A673 (cell line): ENCODE measurements at regions not wholly inside any gene's neighbourhood (a gene's known extent, or its start where the extent isn't known, plus 50 kb on each side); places are given as distances from the start of the nearest gene placed in this dataset.

ENCODE experiments used
- BruUV-seq: library from RNA; stranded (reverse); fragments of 400-500 nt; replicated peaks from 2 replicates; lab custom pipeline; 2021; lab: Mats Ljungman, UMichigan
- CTCF ChIA-PET: fragments of 300-600 bp; sonication (Branson Sonifier 250); formaldehyde crosslinking; loops from one replicate; lab custom pipeline; 2022; ENCODE audit warnings: antibody characterized with exemption; lab: Charles Lee
- POLR2A ChIA-PET: fragments of 300-600 bp; sonication (Branson Sonifier 250); formaldehyde crosslinking; loops from one replicate; lab custom pipeline; 2022; ENCODE audit warnings: antibody characterized with exemption; ENCODE audit not compliant: low non-redundant PET; lab: Charles Lee
- DNase-seq: peaks from one replicate; pipeline ENCODE4 v3.0.0-alpha.2; 2015; ENCODE audit warnings: low spot score
- H3K27ac ChIP-seq: fragments of 200-600 bp; sonication (generic); 2 replicates; pipeline ENCODE4 v1.5.1; 2016; ENCODE audit warnings: mixed run types, low read depth, mild to moderate bottlenecking, mixed read lengths, antibody characterized with exemption, low read length; ENCODE audit not compliant: poor library complexity, severe bottlenecking
- H3K27me3 ChIP-seq: fragments of 200-600 bp; sonication (generic); replicated peaks from 2 replicates; pipeline ENCODE4 v1.6.1; 2017; ENCODE audit warnings: mixed run types, low read depth, mild to moderate bottlenecking, mixed read lengths, antibody characterized with exemption, low read length; ENCODE audit not compliant: insufficient read depth, poor library complexity
- H3K36me3 ChIP-seq: fragments of 200-600 bp; sonication (generic); 2 replicates; pipeline ENCODE4 v1.6.1; 2016; ENCODE audit warnings: mixed run types, mild to moderate bottlenecking, mixed read lengths, antibody characterized with exemption, low read length; ENCODE audit not compliant: insufficient read depth, poor library complexity, severe bottlenecking
- H3K4me1 ChIP-seq: fragments of 200-600 bp; sonication (generic); 2 replicates; pipeline ENCODE4 v1.6.1; 2017; ENCODE audit warnings: mixed run types, mild to moderate bottlenecking, mixed read lengths, antibody characterized with exemption, low read length; ENCODE audit not compliant: insufficient read depth, poor library complexity, severe bottlenecking
- H3K4me3 ChIP-seq: fragments of 200-600 bp; sonication (generic); 2 replicates; pipeline ENCODE4 v1.5.1; 2016; ENCODE audit warnings: low read depth, mixed run types, mild to moderate bottlenecking, mixed read lengths, low read length; ENCODE audit not compliant: poor library complexity, severe bottlenecking
- H3K9me3 ChIP-seq: fragments of 200-600 bp; sonication (generic); 2 replicates; pipeline ENCODE4 v1.6.1; 2016; ENCODE audit warnings: mixed run types, low read depth, mild to moderate bottlenecking, mixed read lengths, antibody characterized with exemption, low read length; ENCODE audit not compliant: poor library complexity, severe bottlenecking
- EZH2 ChIP-seq: fragments of 200-600 bp; sonication (generic); IDR thresholded peaks from 2 replicates; pipeline ENCODE4 v1.6.1; 2017; ENCODE audit warnings: borderline replicate concordance, low read depth, mild to moderate bottlenecking, mixed read lengths, antibody characterized with exemption, low read length; ENCODE audit not compliant: poor library complexity, severe bottlenecking
- intact Hi-C: fragments of 100-400 bp; cut with micrococcal nuclease; formaldehyde crosslinking; loops from one replicate; pipeline ENCODE4 v1.10.0; 2022; ENCODE audit not compliant: unreplicated experiment
- TF ChIP-seq, protein P1 (sequence below): fragments of 300-800, 200-600 bp; sonication (generic); conservative IDR thresholded peaks from 2 replicates; pipeline ENCODE4 v1.5.1; 2017; ENCODE audit warnings: low read depth, mild to moderate bottlenecking, antibody characterized with exemption, low read length, moderate library complexity, mixed read lengths

DNA sequence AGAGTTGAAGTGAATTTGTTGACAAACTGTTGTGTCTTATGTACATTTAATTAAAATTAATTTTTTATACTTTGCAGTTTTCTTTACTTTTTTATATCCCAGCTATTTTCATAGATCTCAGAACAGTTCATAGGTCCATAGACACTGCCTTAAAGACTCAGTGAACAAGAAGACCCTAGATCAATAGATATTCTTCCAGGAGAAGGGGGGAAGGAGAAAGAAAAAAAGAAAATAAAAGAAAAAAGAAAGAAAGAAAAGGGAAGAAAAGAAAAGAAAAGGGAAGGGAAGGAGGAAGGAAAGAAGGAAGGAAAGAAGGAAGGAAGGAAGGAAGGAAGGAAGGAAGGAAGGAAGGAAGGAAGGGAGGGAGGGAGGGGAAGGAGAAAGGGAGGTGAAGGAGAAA, 130.8 kb downstream of the MAFB start:
- ChIA-PET POLR2A (no interaction called here), CTCF (no interaction called here)
- DNase-seq, result no peak
- peaks cover 3% of the 10 kb centered on the region for H3K27me3 ChIP-seq
- H3K36me3 ChIP-seq, result no peaks in the 10 kb centered on the region
- no peaks in the 10 kb centered on the region for H3K4me1 ChIP-seq
- no peak overlapping the region for H3K4me3 ChIP-seq
- no peak for TF ChIP-seq EZH2
- TF ChIP-seq, protein P1, sequence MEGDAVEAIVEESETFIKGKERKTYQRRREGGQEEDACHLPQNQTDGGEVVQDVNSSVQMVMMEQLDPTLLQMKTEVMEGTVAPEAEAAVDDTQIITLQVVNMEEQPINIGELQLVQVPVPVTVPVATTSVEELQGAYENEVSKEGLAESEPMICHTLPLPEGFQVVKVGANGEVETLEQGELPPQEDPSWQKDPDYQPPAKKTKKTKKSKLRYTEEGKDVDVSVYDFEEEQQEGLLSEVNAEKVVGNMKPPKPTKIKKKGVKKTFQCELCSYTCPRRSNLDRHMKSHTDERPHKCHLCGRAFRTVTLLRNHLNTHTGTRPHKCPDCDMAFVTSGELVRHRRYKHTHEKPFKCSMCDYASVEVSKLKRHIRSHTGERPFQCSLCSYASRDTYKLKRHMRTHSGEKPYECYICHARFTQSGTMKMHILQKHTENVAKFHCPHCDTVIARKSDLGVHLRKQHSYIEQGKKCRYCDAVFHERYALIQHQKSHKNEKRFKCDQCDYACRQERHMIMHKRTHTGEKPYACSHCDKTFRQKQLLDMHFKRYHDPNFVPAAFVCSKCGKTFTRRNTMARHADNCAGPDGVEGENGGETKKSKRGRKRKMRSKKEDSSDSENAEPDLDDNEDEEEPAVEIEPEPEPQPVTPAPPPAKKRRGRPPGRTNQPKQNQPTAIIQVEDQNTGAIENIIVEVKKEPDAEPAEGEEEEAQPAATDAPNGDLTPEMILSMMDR, result no peak
- no peak overlapping the region for H3K27ac ChIP-seq
- intact Hi-C loops, result no loop called here
- H3K9me3 ChIP-seq, result no peaks in the 10 kb centered on the region
- BruUV-seq, result no TSS peak

DNA sequence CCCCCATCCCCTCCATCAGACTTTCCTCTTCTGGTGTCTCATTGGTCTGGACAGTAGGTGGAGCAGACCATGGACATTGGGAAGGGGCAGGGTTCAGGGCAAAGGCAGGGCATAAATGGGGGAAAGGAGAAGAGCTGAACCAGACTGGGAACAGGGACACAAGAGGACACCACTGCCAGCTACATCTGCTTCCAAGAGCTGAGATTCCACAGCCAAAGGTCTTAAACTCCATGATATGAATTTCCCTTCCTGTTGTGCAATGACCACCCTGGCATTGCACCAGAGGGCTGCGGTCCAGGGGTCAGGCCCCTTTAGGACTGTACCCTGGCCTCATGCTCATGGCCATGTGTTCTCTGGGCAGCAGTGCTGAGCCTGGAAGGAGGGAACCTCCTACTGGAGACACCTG, 137.9 kb downstream of the MAFB start:
- Histone ChIP-seq H3K36me3 (no peaks in the 10 kb centered on the region), H3K27me3 (peaks cover 3% of the 10 kb centered on the region), H3K4me1 (no peaks in the 10 kb centered on the region), H3K4me3 (no peak overlapping the region), H3K9me3 (no peaks in the 10 kb centered on the region), H3K27ac (no peak overlapping the region)
- BruUV-seq, result no TSS peak
- no peak for DNase-seq
- CTCF ChIA-PET, result no interaction called here
- intact Hi-C loops, result no loop called here
- TF ChIP-seq, protein P1, result no peak
- no peak for TF ChIP-seq EZH2
- POLR2A ChIA-PET, result interaction anchor here (0.6 kb wide), 1 partner anchor 197 kb away, joined by 3 read pairs; no protein-coding TSS in a partner anchor

DNA sequence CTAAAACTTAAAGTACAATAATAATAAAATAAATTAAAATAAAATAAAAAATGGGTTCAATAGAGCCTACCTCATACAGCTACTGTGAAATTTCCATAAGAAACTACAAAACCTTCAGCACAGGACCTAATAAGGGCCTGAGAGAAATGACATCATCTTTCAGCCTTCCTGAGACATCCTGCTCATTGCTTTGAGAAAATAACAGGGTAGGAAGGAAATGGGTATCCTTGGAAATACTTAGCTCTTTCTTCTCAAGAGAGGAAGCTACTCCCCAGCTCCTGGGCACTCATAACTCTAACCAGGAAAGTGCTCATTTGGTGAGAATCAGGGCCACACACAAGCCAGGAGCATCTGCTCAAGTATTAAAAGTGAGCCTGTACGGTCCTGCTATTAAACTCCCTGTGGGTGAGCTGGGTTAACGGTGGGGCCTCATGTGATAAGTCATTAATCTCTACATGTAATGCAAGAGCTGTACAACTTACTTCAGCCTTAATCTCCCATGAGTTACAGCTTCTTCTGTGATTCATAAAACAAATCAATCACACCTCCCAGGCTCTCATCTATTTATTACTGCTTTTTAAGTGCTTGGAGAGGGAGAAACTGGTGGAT, 141.4 kb downstream of the MAFB start:
- CTCF ChIA-PET, result no interaction called here
- no peaks in the 10 kb centered on the region for H3K9me3 ChIP-seq

More for the DNA sequence above, 141.4 kb downstream of the MAFB start:
- Histone ChIP-seq H3K27ac (no peak overlapping the region), H3K4me3 (no peak overlapping the region), H3K27me3 (no peaks in the 10 kb centered on the region), H3K4me1 (no peaks in the 10 kb centered on the region), H3K36me3 (no peaks in the 10 kb centered on the region)
- POLR2A ChIA-PET, result no interaction called here
- TF ChIP-seq EZH2, result no peak
- TF ChIP-seq, protein P1, result no peak
- no TSS peak for BruUV-seq
- DNase-seq, result peak; percentile 24
- intact Hi-C loops, result no loop called here
